H1 (cell line): ENCODE measurements at regions not wholly inside any gene's neighbourhood (a gene's known extent, or its start where the extent isn't known, plus 50 kb on each side); places are given as distances from the start of the nearest gene placed in this dataset.

Experiments used
- CTCF ChIA-PET: fragments of 300-600 bp; sonication (Branson Sonifier 250); formaldehyde crosslinking; loops from one replicate; lab custom pipeline; 2021; ENCODE audit not compliant: partially characterized antibody; lab: Charles Lee
- POLR2A ChIA-PET: fragments of 300-600 bp; sonication (Branson Sonifier 250); formaldehyde crosslinking; loops from one replicate; lab custom pipeline; 2021; ENCODE audit warnings: inconsistent platforms; ENCODE audit not compliant: partially characterized antibody; lab: Charles Lee
- DNase-seq, 2 experiments: peaks; one replicate each; pipeline versions ENCODE4 v3.0.0 to v3.0.0-alpha.2; 2010 to 2022; ENCODE audit warnings: low spot score in 2 of 2, low read depth in 1 of 2, mixed read lengths in 1 of 2
- FAIRE-seq: peaks from 2 replicates; lab custom pipeline; 2011; peaks lifted over from hg19 to GRCh38; lab: Jason Lieb, UNC
- H2AFZ ChIP-seq: 2 replicates; pipeline ENCODE4 v1.8.1; 2012; ENCODE audit warnings: low read length, inconsistent platforms
- H2AK5ac ChIP-seq: 2 replicates; pipeline ENCODE4 v1.6.1; 2013; ENCODE audit warnings: low read depth, low read length
- H2BK120ac ChIP-seq: replicated peaks from 2 replicates; pipeline ENCODE3; 2013; ENCODE audit warnings: low read depth, low read length, inconsistent platforms
- H2BK12ac ChIP-seq: 2 replicates; pipeline ENCODE4 v1.6.1; 2013; ENCODE audit warnings: low read depth, low read length
- H2BK15ac ChIP-seq: 2 replicates; pipeline ENCODE4 v1.6.1; 2013; ENCODE audit warnings: low read length
- H2BK20ac ChIP-seq: 2 replicates; pipeline ENCODE4 v1.6.1; 2013; ENCODE audit warnings: low read length
- H2BK5ac ChIP-seq: 2 replicates; pipeline ENCODE4 v1.6.1; 2013; ENCODE audit warnings: low read depth, low read length
- H3K14ac ChIP-seq: 2 replicates; pipeline ENCODE4 v1.6.1; 2013; ENCODE audit warnings: inconsistent platforms; ENCODE audit not compliant: insufficient read length
- H3K18ac ChIP-seq: 2 replicates; pipeline ENCODE4 v1.6.1; 2013; ENCODE audit warnings: low read length; ENCODE audit errors: extremely low read depth
- H3K23ac ChIP-seq: 2 replicates; pipeline ENCODE4 v1.6.1; 2013; ENCODE audit warnings: inconsistent platforms; ENCODE audit not compliant: insufficient read length
- H3K23me2 ChIP-seq: 2 replicates; pipeline ENCODE4 v1.6.1; 2013; ENCODE audit warnings: low read depth, low read length
- H3K27ac ChIP-seq: 2 replicates; pipeline ENCODE4 v1.6.1; 2011; ENCODE audit warnings: low read depth, low read length, inconsistent platforms
- H3K27me3 ChIP-seq, 4 experiments: replicated peaks in 1 of 4; 1 replicate in 1 of 4; 2 replicates in 3 of 4; pipeline versions ENCODE4 v1.6.1 to v1.8.1; 2011 to 2013; ENCODE audit warnings: low read length in 3 of 4, mild to moderate bottlenecking in 3 of 4, inconsistent platforms in 2 of 4, mixed read lengths in 2 of 4, moderate library complexity in 1 of 4; ENCODE audit not compliant: control insufficient read depth in 3 of 4, insufficient read depth in 3 of 4; ENCODE audit errors: extremely low read depth in 1 of 4
- H3K36me3 ChIP-seq, 4 experiments: 2 replicates each; pipeline versions ENCODE4 v1.6.1 to v1.8.1; 2011 to 2013; ENCODE audit warnings: mild to moderate bottlenecking in 4 of 4, low read length in 3 of 4, moderate library complexity in 2 of 4, control low read depth in 1 of 4, inconsistent platforms in 1 of 4; ENCODE audit not compliant: insufficient read depth in 4 of 4, control insufficient read depth in 2 of 4
- H3K4ac ChIP-seq: replicated peaks from 2 replicates; pipeline ENCODE3; 2013; ENCODE audit warnings: low read length, low read depth, mixed read lengths, inconsistent platforms; ENCODE audit not compliant: insufficient read length
- H3K4me1 ChIP-seq, 4 experiments: replicated peaks in 1 of 4; 1 replicate in 1 of 4; 2 replicates in 3 of 4; pipeline versions ENCODE4 v1.6.1 to v1.8.1; 2011 to 2013; ENCODE audit warnings: low read length in 3 of 4, inconsistent platforms in 2 of 4, mixed read lengths in 1 of 4; ENCODE audit not compliant: insufficient read depth in 4 of 4, control insufficient read depth in 3 of 4
- H3K4me2 ChIP-seq, 2 experiments: 2 replicates each; pipeline versions ENCODE4 v1.6.1 to v1.8.1; 2011 to 2013; ENCODE audit warnings: low read depth in 2 of 2, low read length in 2 of 2, control low read depth in 1 of 2, inconsistent platforms in 1 of 2, mild to moderate bottlenecking in 1 of 2; ENCODE audit not compliant: insufficient read depth in 1 of 2
- H3K4me3 ChIP-seq, 4 experiments: fragments of 200-600, 300-600 bp in 1 of 4; sonication (generic), shearing (Covaris generic), sonication (Bioruptor Twin) in 1 of 4; 2 replicates each; pipeline versions ENCODE4 v1.5.1 to v1.8.1; 2011 to 2016; ENCODE audit warnings: low read length in 4 of 4, low read depth in 3 of 4, control low read depth in 2 of 4, inconsistent platforms in 2 of 4, mild to moderate bottlenecking in 2 of 4, mixed read lengths in 1 of 4, moderate library complexity in 1 of 4; ENCODE audit not compliant: insufficient read depth in 2 of 4; ENCODE audit errors: extremely low read depth in 1 of 4
- H3K56ac ChIP-seq: replicated peaks from 2 replicates; pipeline ENCODE3; 2013; ENCODE audit warnings: low read depth, mild to moderate bottlenecking, mixed read lengths, low read length, inconsistent platforms; ENCODE audit not compliant: insufficient read length
- H3K79me1 ChIP-seq: 2 replicates; pipeline ENCODE4 v1.6.1; 2013; ENCODE audit warnings: low read depth, low read length, control low read depth
- H3K79me2 ChIP-seq, 2 experiments: 2 replicates each; pipeline versions ENCODE4 v1.6.1 to v1.8.1; 2012 to 2013; ENCODE audit warnings: low read length in 2 of 2, mild to moderate bottlenecking in 2 of 2, inconsistent platforms in 1 of 2; ENCODE audit not compliant: insufficient read depth in 2 of 2, control insufficient read depth in 1 of 2
- H3K9ac ChIP-seq, 4 experiments: replicated peaks in 1 of 4; 1 replicate in 1 of 4; 2 replicates in 3 of 4; pipeline versions ENCODE4 v1.6.1 to v1.8.1; 2011 to 2013; ENCODE audit warnings: low read depth in 3 of 4, low read length in 3 of 4, control low read depth in 2 of 4, mild to moderate bottlenecking in 2 of 4, moderate library complexity in 2 of 4, inconsistent platforms in 1 of 4; ENCODE audit errors: extremely low read depth in 1 of 4
- H3K9me3 ChIP-seq, 2 experiments: 2 replicates each; pipeline versions ENCODE4 v1.6.1 to v1.8.1; 2012 to 2013; ENCODE audit warnings: mild to moderate bottlenecking in 2 of 2, moderate library complexity in 2 of 2, control low read depth in 1 of 2, inconsistent platforms in 1 of 2, low read depth in 1 of 2, low read length in 1 of 2, mixed read lengths in 1 of 2; ENCODE audit not compliant: insufficient read depth in 2 of 2
- H4K20me1 ChIP-seq, 2 experiments: replicated peaks in 1 of 2; 2 replicates each; pipeline versions ENCODE3 to v1.8.1; 2011 to 2013; ENCODE audit warnings: inconsistent platforms in 2 of 2, low read length in 2 of 2, mild to moderate bottlenecking in 1 of 2; ENCODE audit not compliant: insufficient read depth in 2 of 2, control insufficient read depth in 1 of 2
- H4K5ac ChIP-seq: 2 replicates; pipeline ENCODE4 v1.6.1; 2013; ENCODE audit warnings: low read length, low read depth, mixed read lengths, inconsistent platforms; ENCODE audit not compliant: insufficient read length
- H4K8ac ChIP-seq: 2 replicates; pipeline ENCODE4 v1.8.0; 2013; ENCODE audit warnings: mild to moderate bottlenecking, moderate library complexity, low read length, inconsistent platforms; ENCODE audit not compliant: insufficient read depth; ENCODE audit errors: extremely low read depth
- H4K91ac ChIP-seq: replicated peaks from 2 replicates; pipeline ENCODE3; 2013; ENCODE audit warnings: low read length, mixed read lengths, inconsistent platforms; ENCODE audit not compliant: insufficient read length
- CREB1 ChIP-seq: IDR thresholded peaks from 2 replicates; pipeline ENCODE4 v1.6.1; 2012; ENCODE audit warnings: inconsistent platforms
- CTCF ChIP-seq, 3 experiments: IDR thresholded peaks; 1 replicate in 2 of 3; 2 replicates in 1 of 3; pipeline versions ENCODE4 v1.5.1 to v1.6.1; 2011; ENCODE audit warnings: low read length in 3 of 3, mild to moderate bottlenecking in 3 of 3, inconsistent platforms in 2 of 3, low read depth in 1 of 3, moderate library complexity in 1 of 3; ENCODE audit not compliant: insufficient read depth in 1 of 3; ENCODE audit errors: control extremely low read depth in 1 of 3
- MAFK ChIP-seq: IDR thresholded peaks from 2 replicates; pipeline ENCODE4 v1.6.1; 2012; ENCODE audit warnings: low read depth, mild to moderate bottlenecking, improper control_type of control experiment, low read length
- WGBS, 2 experiments: shearing (Covaris generic) in 1 of 2; methylation state at CpG; one replicate each; pipeline versions ENCODE4 v1.1.6 to v1.1.7; 2013 to 2015; ENCODE audit warnings: low lambda C conversion rate in 2 of 2, mixed read lengths in 2 of 2, inconsistent platforms in 1 of 2, low coverage in 1 of 2, missing lambda C conversion rate in 1 of 2; ENCODE audit not compliant: insufficient replicate concordance in 2 of 2, insufficient coverage in 1 of 2, insufficient read length in 1 of 2; ENCODE audit errors: extremely low coverage in 1 of 2, missing lambda C conversion rate in 1 of 2; 5-methylcytosine and 5-hydroxymethylcytosine counted together

- Histone ChIP-seq H2BK20ac (no peak overlapping the region), H3K36me3 (no peaks in the 10 kb centered on the region), H3K27me3 (0 out of 7 replicates have a peak, but pooled peaks cover 0 to 2% (median 0%) of the 10 kb centered on the region in 4 experiments), H3K9me3 (no peaks in the 10 kb centered on the region; a peak in 1 of 4 replicates), H3K4ac (no peak overlapping the region), H2BK5ac (no peak overlapping the region), H3K23me2 (no peaks in the 10 kb centered on the region), H4K8ac (no peak overlapping the region), H2BK12ac (no peak overlapping the region), H3K27ac (no peak overlapping the region), H3K18ac (no peak overlapping the region), H2BK15ac (no peak overlapping the region), H3K9ac (no peak overlapping the region), H4K91ac (no peak overlapping the region), H3K56ac (no peak overlapping the region), H3K79me1 (no peaks in the 10 kb centered on the region), H2BK120ac (no peak overlapping the region), H2AK5ac (no peak overlapping the region), H3K4me1 (no peaks in the 10 kb centered on the region), H3K79me2 (no peaks in the 10 kb centered on the region), H3K14ac (no peak overlapping the region), H4K20me1 (no peaks in the 10 kb centered on the region), H3K23ac (no peak overlapping the region), H2AFZ (no peak overlapping the region), H3K4me3 (no peak overlapping the region), H3K4me2 (no peak overlapping the region), H4K5ac (no peak overlapping the region)
- POLR2A ChIA-PET: no interaction called here
- DNase-seq (no peak), FAIRE-seq (no peak)
- 79% methylated on average over 4 of the region's 4 CpGs; no CpG with 5 or more reads in 1 of the 2 experiments for WGBS, 2 experiments
- CTCF ChIA-PET: interaction anchor here (1.2 to 1.5 kb wide), 2 partner anchors 20 to 31 kb away, joined by 3 to 5 read pairs; no protein-coding TSS in a partner anchor
- no peak for TF ChIP-seq CREB1
- no peak for TF ChIP-seq MAFK
- no peak for TF ChIP-seq CTCF (IDR thresholded peaks at IDR 0.05; ENCODE audit: control extremely low read depth in 1 of 3, insufficient read depth in 1 of 3, low read depth in 1 of 3, low read length in 3 of 3)
Measured at GRCh38 chr13:50220938-50221337, 205.7 kb downstream of the KCNRG start.
